ENCODE measurements at regions not wholly inside any gene's neighbourhood (a gene's known extent, or its start where the extent isn't known, plus 50 kb on each side); places are given as distances from the start of the nearest gene placed in this dataset.

GRCh38 chr6:44737341-44737740 lies 349.8 kb downstream of the CDC5L start:
- TF ChIP-seq FOXM1 (IDR thresholded peaks at IDR 0.05; ENCODE audit: low read depth), result no peak
- no peak for TF ChIP-seq POLR2AphosphoS5 (IDR thresholded peaks at IDR 0.05; ENCODE audit: low read depth, low read length)

All from SK-N-SH (cell line).